ENCODE measurements at regions not wholly inside any gene's neighbourhood (a gene's known extent, or its start where the extent isn't known, plus 50 kb on each side); places are given as distances from the start of the nearest gene placed in this dataset.

DNA sequence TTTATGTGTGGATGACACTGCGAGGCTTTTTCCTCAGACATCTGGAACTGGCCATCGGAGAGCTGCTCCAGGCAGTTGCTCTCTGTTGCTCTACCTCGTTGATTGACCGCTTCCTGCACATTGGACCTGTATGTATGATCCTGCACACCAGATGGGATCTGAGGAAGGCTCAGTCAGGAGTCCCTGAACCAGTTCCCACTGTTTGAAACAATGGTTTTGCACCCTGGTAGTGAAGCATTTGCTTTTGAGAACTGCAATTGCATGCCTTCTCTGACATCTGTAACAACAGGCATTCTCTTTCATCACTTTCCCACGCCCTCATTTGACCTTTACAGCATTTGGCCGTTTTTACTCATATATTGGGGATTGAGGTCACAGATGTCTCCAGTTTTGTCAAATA lies 61.1 kb upstream of the NPAS1 start:
- peak; percentile 40 for FAIRE-seq
- DNase-seq (ENCODE audit: insufficient read length) = no peak
- no peak for TF ChIP-seq POLR2AphosphoS5 (IDR thresholded peaks at IDR 0.05; ENCODE audit: low read depth, low read length)
- TF ChIP-seq POLR2A (IDR thresholded peaks at IDR 0.05; ENCODE audit: low read depth, low read length) = no peak
- no peak for TF ChIP-seq TAF1 (IDR thresholded peaks at IDR 0.05; ENCODE audit: borderline replicate concordance, low read depth, low read length)

DNA sequence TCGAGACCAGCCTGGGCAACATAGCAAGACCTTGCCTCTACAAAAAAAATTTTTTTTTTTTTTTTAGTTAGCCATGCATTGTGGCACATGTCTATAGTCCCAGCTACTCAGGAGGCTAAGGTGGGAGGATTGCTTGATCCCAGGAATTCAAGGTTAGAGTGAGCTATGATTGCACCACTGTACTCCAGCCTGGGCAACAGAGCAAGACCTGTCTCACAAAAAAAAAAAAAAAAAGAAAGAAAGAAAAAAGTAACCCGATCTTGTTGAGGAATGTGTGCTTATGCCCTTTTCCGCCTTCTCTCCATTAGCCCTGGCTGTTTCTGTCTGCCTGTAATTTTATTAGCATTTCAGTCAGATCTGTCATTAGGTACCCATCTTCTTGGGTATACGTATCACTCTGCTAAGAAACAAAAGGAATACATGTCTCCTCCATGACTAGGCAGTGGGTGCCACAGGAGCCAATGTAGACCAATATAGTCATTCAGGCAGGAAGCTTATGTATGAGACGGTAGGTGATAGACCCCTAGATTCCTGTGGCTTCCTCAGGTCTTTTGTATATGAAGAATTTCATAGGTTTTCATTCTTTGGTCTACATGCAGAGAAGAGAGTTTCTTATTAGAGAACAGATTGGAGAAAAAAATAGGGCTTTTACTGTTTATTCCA lies 59.6 kb upstream of the NPAS1 start:
- TF ChIP-seq POLR2AphosphoS5 (IDR thresholded peaks at IDR 0.05; ENCODE audit: low read depth, low read length) = no peak
- no peak for TF ChIP-seq POLR2A (IDR thresholded peaks at IDR 0.05; ENCODE audit: low read depth, low read length)
- TF ChIP-seq TAF1 (IDR thresholded peaks at IDR 0.05; ENCODE audit: borderline replicate concordance, low read depth, low read length) = no peak
- no peak for FAIRE-seq
- DNase-seq (ENCODE audit: insufficient read length) = no peak

DNA sequence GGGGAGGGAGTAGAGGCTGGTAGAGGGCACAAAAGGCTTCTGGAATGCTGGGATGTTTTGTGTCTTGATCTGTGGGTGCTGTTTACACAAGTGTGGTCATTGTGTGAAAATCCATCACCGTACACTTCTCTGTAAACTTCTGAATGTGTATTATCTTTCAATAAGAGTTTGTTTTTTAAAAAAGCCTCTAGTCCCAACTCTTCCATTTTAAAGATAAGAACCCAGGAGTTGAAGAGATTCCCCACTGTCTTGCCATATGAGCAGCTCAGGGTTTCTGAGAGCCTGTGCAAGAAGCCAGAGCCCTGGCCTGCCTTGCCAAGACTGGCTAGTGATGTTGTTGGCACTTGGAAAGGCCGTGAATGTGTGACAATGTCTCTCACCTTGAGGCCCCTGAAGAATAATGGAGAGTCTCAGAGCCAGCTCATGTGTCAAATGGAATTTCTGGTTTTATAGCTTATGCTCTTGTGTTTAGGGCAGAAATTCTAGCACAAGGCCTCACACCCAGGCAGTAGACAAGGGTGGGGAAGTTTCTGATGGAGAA lies 57.5 kb upstream of the NPAS1 start:
- DNase-seq (ENCODE audit: insufficient read length) (no peak), FAIRE-seq (no peak)
- TF ChIP-seq POLR2AphosphoS5 (IDR thresholded peaks at IDR 0.05; ENCODE audit: low read depth, low read length) (no peak), TAF1 (IDR thresholded peaks at IDR 0.05; ENCODE audit: borderline replicate concordance, low read depth, low read length) (no peak), POLR2A (IDR thresholded peaks at IDR 0.05; ENCODE audit: low read depth, low read length) (no peak)

DNA sequence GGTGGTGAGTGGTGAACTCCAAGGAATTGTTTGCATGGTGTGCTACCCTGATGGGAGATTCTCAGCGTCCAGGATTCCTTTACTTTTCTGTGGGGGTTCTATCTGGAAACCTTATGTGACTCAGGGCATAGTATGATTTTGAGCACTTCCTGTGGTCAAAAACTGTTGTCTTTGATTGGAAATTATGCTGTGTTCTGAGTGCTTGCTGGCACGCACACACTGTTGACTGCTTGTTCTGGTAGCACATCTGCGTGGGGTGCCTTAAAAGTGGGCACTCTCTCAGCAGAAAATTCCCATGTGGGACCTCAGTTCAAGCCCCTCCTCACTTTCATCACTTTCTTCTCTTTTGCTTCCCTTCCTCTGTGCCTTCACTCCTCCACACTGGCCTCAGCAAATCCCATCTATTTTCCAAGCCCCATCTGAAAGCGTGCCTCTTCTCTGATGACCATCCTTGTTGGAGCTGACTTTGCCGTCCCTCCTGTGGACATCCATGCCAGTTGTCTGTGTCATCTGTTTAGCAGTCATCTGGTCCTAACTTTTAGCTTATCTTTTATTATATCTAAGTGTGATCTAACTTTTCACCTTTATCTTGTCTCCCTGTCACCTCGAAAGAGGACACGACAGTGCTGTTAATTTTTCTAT lies 56.4 kb upstream of the NPAS1 start:
- no peak for DNase-seq (ENCODE audit: insufficient read length)

DNA sequence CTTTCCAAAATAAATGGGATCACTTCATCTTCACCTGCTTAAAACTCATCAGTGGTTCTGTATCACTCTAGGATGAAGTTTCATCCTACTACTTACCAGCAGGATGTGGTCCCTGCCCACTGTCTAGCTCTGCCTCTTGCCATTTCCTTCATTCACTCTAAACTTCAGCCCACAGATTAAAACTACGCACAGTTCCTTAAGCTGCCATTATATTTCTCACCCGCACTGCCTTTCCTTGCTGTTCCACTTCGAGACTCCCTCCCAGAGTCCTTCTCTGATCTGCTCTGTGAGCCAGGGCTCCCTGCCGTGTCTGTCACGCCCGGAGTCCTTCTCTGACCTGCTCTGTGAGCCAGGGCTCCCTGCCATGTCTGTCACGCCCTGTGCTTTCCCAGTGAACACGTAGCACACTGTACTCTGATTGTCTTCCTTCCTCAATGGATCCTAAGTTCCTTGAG lies 52.0 kb upstream of the NPAS1 start:
- FAIRE-seq = no peak
- DNase-seq (ENCODE audit: insufficient read length) = no peak
- TF ChIP-seq TAF1 (IDR thresholded peaks at IDR 0.05; ENCODE audit: borderline replicate concordance, low read depth, low read length) (no peak), POLR2A (IDR thresholded peaks at IDR 0.05; ENCODE audit: low read depth, low read length) (no peak), POLR2AphosphoS5 (IDR thresholded peaks at IDR 0.05; ENCODE audit: low read depth, low read length) (no peak)

More for the DNA sequence above, 56.4 kb upstream of the NPAS1 start:
- FAIRE-seq = no peak
- TF ChIP-seq POLR2A (IDR thresholded peaks at IDR 0.05; ENCODE audit: low read depth, low read length) = no peak
- no peak for TF ChIP-seq TAF1 (IDR thresholded peaks at IDR 0.05; ENCODE audit: borderline replicate concordance, low read depth, low read length)
- TF ChIP-seq POLR2AphosphoS5 (IDR thresholded peaks at IDR 0.05; ENCODE audit: low read depth, low read length) = no peak

Measured in GM12892 (cell line).